Body of pancreas (tissue), 4 donors: ENCODE measurements at regions not wholly inside any gene's neighbourhood (a gene's known extent, or its start where the extent isn't known, plus 50 kb on each side); places are given as distances from the start of the nearest gene placed in this dataset.

Source experiments
- POLR2A ChIP-seq, 3 donors: fragments of 450-650 bp; IDR thresholded peaks; one replicate each; pipeline ENCODE4 v1.6.1; 2016; ENCODE audit warnings: antibody characterized with exemption in 3 of 3, mild to moderate bottlenecking in 2 of 3
- TF ChIP-seq, protein P1 (sequence below), 7 experiments: fragments of 450-650 bp in 4 of 7; fragments of 200-600 bp in 3 of 7; sonication (generic) in 3 of 7; IDR thresholded peaks; one replicate each; pipeline ENCODE4 v1.5.1; 2016 to 2019; ENCODE audit warnings: antibody characterized with exemption in 7 of 7

DNA sequence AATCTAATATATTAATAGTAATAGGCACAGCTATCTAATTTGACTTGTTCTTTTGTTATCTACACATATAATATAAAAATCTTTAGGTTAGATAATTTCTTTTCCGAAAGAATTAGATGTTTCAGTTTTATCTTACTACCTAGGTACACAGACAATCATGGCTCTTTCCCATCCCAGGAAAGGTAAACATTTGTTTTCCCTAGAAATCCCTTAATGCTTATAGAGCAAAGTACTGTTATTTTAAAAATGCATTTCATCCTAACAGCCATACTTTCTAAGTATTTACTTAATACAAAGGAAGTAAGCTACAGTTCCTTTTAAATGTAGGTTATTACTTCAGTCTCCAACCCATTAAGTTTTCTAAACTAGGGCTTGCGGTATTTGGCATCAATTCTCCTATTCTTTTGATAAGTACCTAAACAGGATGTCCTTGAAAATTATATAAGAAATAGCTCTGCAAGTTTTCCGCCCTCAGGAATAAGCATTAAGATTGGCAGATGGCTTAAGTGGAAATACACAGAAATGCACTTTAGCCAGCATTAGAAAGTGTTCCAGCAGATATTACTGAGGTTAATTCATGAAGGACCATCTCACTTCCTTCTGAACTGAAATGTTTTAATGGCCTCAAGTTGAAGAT lies 616.2 kb upstream of the SPRY2 start:
- TF ChIP-seq, protein P1, sequence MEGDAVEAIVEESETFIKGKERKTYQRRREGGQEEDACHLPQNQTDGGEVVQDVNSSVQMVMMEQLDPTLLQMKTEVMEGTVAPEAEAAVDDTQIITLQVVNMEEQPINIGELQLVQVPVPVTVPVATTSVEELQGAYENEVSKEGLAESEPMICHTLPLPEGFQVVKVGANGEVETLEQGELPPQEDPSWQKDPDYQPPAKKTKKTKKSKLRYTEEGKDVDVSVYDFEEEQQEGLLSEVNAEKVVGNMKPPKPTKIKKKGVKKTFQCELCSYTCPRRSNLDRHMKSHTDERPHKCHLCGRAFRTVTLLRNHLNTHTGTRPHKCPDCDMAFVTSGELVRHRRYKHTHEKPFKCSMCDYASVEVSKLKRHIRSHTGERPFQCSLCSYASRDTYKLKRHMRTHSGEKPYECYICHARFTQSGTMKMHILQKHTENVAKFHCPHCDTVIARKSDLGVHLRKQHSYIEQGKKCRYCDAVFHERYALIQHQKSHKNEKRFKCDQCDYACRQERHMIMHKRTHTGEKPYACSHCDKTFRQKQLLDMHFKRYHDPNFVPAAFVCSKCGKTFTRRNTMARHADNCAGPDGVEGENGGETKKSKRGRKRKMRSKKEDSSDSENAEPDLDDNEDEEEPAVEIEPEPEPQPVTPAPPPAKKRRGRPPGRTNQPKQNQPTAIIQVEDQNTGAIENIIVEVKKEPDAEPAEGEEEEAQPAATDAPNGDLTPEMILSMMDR (IDR thresholded peaks at IDR 0.05) = no peak
- TF ChIP-seq POLR2A (IDR thresholded peaks at IDR 0.05) = no peak
